ENCODE measurements at regions not wholly inside any gene's neighbourhood (a gene's known extent, or its start where the extent isn't known, plus 50 kb on each side); places are given as distances from the start of the nearest gene placed in this dataset.

GRCh38 chr6:113631666-113632065, 225.5 kb upstream of the MARCKS start:
- no peak for ATAC-seq (ENCODE audit: low FRiP score)
- no peak for TF ChIP-seq CTCF (IDR thresholded peaks at IDR 0.05)
- no peak for DNase-seq (ENCODE audit: low spot score)

GRCh38 chr6:113632220-113632864, 224.8 kb upstream of the MARCKS start:
- TF ChIP-seq CTCF (IDR thresholded peaks at IDR 0.05): no peak
- ATAC-seq (ENCODE audit: low FRiP score) (peak; percentile 83), DNase-seq (ENCODE audit: low spot score) (no peak)

- DNase-seq (ENCODE audit: low spot score) (no peak), ATAC-seq (ENCODE audit: low FRiP score) (no peak)
- TF ChIP-seq CTCF (IDR thresholded peaks at IDR 0.05): no peak
Measured at GRCh38 chr6:113633638-113634037, 223.5 kb upstream of the MARCKS start.

- TF ChIP-seq CTCF (IDR thresholded peaks at IDR 0.05): no peak
- no peak for ATAC-seq (ENCODE audit: low FRiP score)
Measured at GRCh38 chr6:113634352-113635163, 222.6 kb upstream of the MARCKS start.

GRCh38 chr6:113635222-113635986, 221.7 kb upstream of the MARCKS start:
- DNase-seq (ENCODE audit: low spot score) (no peak), ATAC-seq (ENCODE audit: low FRiP score) (no peak)
- TF ChIP-seq CTCF (IDR thresholded peaks at IDR 0.05): no peak

More at GRCh38 chr6:113634352-113635163, 222.6 kb upstream of the MARCKS start:
- DNase-seq (ENCODE audit: low spot score): no peak

GRCh38 chr6:113636357-113636824, 220.8 kb upstream of the MARCKS start:
- no peak for ATAC-seq (ENCODE audit: low FRiP score)
- no peak for DNase-seq (ENCODE audit: low spot score)
- no peak for TF ChIP-seq CTCF (IDR thresholded peaks at IDR 0.05)
